ENCODE measurements at regions not wholly inside any gene's neighbourhood (a gene's known extent, or its start where the extent isn't known, plus 50 kb on each side); places are given as distances from the start of the nearest gene placed in this dataset.

DNA sequence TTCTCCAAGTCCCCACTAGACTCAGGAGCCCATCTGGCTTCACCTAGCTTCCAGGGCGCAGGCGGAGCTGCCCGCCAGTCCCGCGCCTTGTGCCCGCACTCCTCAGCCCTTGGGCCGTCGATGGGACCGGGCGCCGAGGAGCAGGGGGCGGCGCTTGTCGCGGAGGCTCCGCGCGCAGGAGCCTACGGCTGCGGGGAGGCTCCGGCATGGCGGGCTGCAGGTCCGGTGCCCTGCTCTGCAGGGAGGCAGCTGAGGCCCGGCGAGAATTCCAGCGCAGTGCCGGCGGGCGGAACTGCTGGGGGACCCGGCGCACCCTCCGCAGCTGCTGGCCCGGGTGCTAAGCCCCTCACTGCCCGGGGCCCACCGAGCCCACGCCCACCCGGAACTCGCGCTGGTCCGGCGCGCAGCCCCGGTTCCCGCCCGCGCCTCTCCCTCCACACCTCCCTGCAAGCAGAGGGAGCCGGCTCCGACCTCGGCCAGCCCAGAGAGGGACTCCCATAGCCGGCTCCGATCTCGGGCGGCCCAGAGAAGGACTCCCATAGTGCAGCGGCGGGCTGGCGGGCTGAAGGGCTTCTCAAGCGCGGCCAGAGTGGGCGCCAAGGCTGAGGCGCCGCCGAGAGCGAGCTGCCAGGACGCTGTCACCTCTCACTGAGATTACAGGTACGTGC, 78.1 kb upstream of the PJA2 start:
- TF ChIP-seq POLR2A (IDR thresholded peaks at IDR 0.05; ENCODE audit: low read depth) (no peak), CTCF (IDR thresholded peaks at IDR 0.05) (no peak), EP300 (IDR thresholded peaks at IDR 0.05) (no peak)
